ENCODE measurements at regions not wholly inside any gene's neighbourhood (a gene's known extent, or its start where the extent isn't known, plus 50 kb on each side); places are given as distances from the start of the nearest gene placed in this dataset.
A peak's percentile ranks its signal among the peaks of the same experiment; 100 is the strongest.
"Not testable (repeated sequence)": the region's sequence is repeated elsewhere in the genome, so short reads cannot be mapped to it uniquely, and the experiment has no call there.

GRCh38 chr10:3942937-3943489 lies 158.0 kb upstream of the KLF6 start:
- no peak for DNase-seq

GRCh38 chr10:3941676-3942075 lies 156.7 kb upstream of the KLF6 start:
- DNase-seq, result no peak

GRCh38 chr10:3936422-3937040 lies 151.5 kb upstream of the KLF6 start:
- DNase-seq, result no peak

GRCh38 chr10:3935933-3936359 lies 150.9 kb upstream of the KLF6 start:
- DNase-seq, result no peak

GRCh38 chr10:3935141-3935540 lies 150.1 kb upstream of the KLF6 start:
- DNase-seq, result peak; percentile 55

GRCh38 chr10:3933733-3934132 lies 148.7 kb upstream of the KLF6 start:
- no peak for DNase-seq

- DNase-seq, result no peak
Measured at GRCh38 chr10:3932597-3933375, 147.8 kb upstream of the KLF6 start.

- DNase-seq, result no peak
Measured at GRCh38 chr10:3931901-3932300, 146.9 kb upstream of the KLF6 start.

- DNase-seq, result no peak
Measured at GRCh38 chr10:3931224-3931623, 146.2 kb upstream of the KLF6 start.

GRCh38 chr10:3928569-3928968 lies 143.6 kb upstream of the KLF6 start:
- no peak for DNase-seq

- no peak for DNase-seq
Measured at GRCh38 chr10:3928078-3928477, 143.1 kb upstream of the KLF6 start.

GRCh38 chr10:3926675-3927525 lies 141.9 kb upstream of the KLF6 start:
- DNase-seq, result no peak

- DNase-seq, result no peak
Measured at GRCh38 chr10:3926258-3926657, 141.2 kb upstream of the KLF6 start.

GRCh38 chr10:3925184-3925583 lies 140.2 kb upstream of the KLF6 start:
- no peak for DNase-seq

GRCh38 chr10:3924344-3924743 lies 139.3 kb upstream of the KLF6 start:
- no peak for DNase-seq

GRCh38 chr10:3923033-3923432 lies 138.0 kb upstream of the KLF6 start:
- DNase-seq, result no peak

- DNase-seq, result no peak
Measured at GRCh38 chr10:3919709-3920308, 134.8 kb upstream of the KLF6 start.

GRCh38 chr10:3917392-3917791 lies 132.4 kb upstream of the KLF6 start:
- DNase-seq, result not testable (repeated sequence)

GRCh38 chr10:3914733-3915132 lies 129.7 kb upstream of the KLF6 start:
- no peak for DNase-seq

- no peak for DNase-seq
Measured at GRCh38 chr10:3911713-3912442, 126.9 kb upstream of the KLF6 start.

- no peak for DNase-seq
Measured at GRCh38 chr10:3911241-3911640, 126.2 kb upstream of the KLF6 start.

GRCh38 chr10:3909339-3909738 lies 124.3 kb upstream of the KLF6 start:
- DNase-seq, result no peak
